Mesodermal cell (in vitro differentiated cells): ENCODE measurements at regions not wholly inside any gene's neighbourhood (a gene's known extent, or its start where the extent isn't known, plus 50 kb on each side); places are given as distances from the start of the nearest gene placed in this dataset.
A peak's percentile ranks its signal among the peaks of the same experiment; 100 is the strongest.
"Not testable (repeated sequence)": the region's sequence is repeated elsewhere in the genome, so short reads cannot be mapped to it uniquely, and the experiment has no call there.

Experiments
- H3K27ac ChIP-seq: 2 replicates; pipeline ENCODE4 v1.7.0; 2013; ENCODE audit warnings: mild to moderate bottlenecking, low read depth, low read length, moderate library complexity; ENCODE audit not compliant: severe bottlenecking
- H3K36me3 ChIP-seq: 2 replicates; pipeline ENCODE4 v1.7.1; 2013; ENCODE audit warnings: mild to moderate bottlenecking, low read length, moderate library complexity; ENCODE audit not compliant: control insufficient read depth, insufficient read depth
- H3K4me1 ChIP-seq: one replicate; pipeline ENCODE4 v1.7.1; 2013; ENCODE audit warnings: mild to moderate bottlenecking, low read length; ENCODE audit not compliant: insufficient read depth, control insufficient read depth, poor library complexity, severe bottlenecking
- H3K4me3 ChIP-seq: 2 replicates; pipeline ENCODE4 v1.7.0; 2013; ENCODE audit warnings: low read length, control low read depth, mild to moderate bottlenecking; ENCODE audit not compliant: insufficient read depth, poor library complexity, severe bottlenecking; ENCODE audit errors: extremely low read depth
- H3K9me3 ChIP-seq: 2 replicates; pipeline ENCODE4 v1.7.1; 2013; ENCODE audit warnings: mild to moderate bottlenecking, low read length, moderate library complexity; ENCODE audit not compliant: control insufficient read depth
- WGBS, 2 experiments: methylation state at CpG; one replicate each; pipeline ENCODE4 v1.1.5; 2013; ENCODE audit warnings: missing lambda C conversion rate in 2 of 2; ENCODE audit not compliant: insufficient coverage in 2 of 2; 5-methylcytosine and 5-hydroxymethylcytosine counted together

- no peaks in the 10 kb centered on the region for H3K4me1 ChIP-seq
- H3K36me3 ChIP-seq = no peaks in the 10 kb centered on the region
- H3K4me3 ChIP-seq = no peak overlapping the region
- no peaks in the 10 kb centered on the region for H3K9me3 ChIP-seq
- H3K27ac ChIP-seq = no peak overlapping the region
These were observed 692.7 kb downstream of the LTN1 start for GRCh38 chr21:28299946-28300345.

GRCh38 chr21:28298251-28298672 is 694.4 kb downstream of the LTN1 start:
- Histone ChIP-seq H3K4me1 (peaks cover 4% of the 10 kb centered on the region), H3K4me3 (no peak overlapping the region), H3K9me3 (no peaks in the 10 kb centered on the region), H3K27ac (no peak overlapping the region), H3K36me3 (no peaks in the 10 kb centered on the region)

GRCh38 chr21:28294051-28294450 is 698.6 kb downstream of the LTN1 start:
- no peaks in the 10 kb centered on the region for H3K36me3 ChIP-seq
- WGBS, 2 experiments = no CpG with 5 or more reads among the region's 1 CpG
- peaks cover 12% of the 10 kb centered on the region for H3K9me3 ChIP-seq
- peaks cover 4% of the 10 kb centered on the region for H3K4me1 ChIP-seq
- no peak overlapping the region for H3K4me3 ChIP-seq
- H3K27ac ChIP-seq = no peak overlapping the region

GRCh38 chr21:28283641-28284490 is 708.8 kb downstream of the LTN1 start:
- Histone ChIP-seq H3K4me3 (no peak overlapping the region), H3K36me3 (no peaks in the 10 kb centered on the region), H3K9me3 (no peaks in the 10 kb centered on the region), H3K27ac (peak overlapping the region; percentile 73), H3K4me1 (peaks cover 13% of the 10 kb centered on the region)
- WGBS, 2 experiments = 63% methylated on average over 1 of the region's 4 CpGs; no CpG with 5 or more reads in 1 of the 2 experiments

- Histone ChIP-seq H3K4me3 (no peak overlapping the region), H3K36me3 (no peaks in the 10 kb centered on the region), H3K4me1 (peaks cover 13% of the 10 kb centered on the region), H3K27ac (no peak overlapping the region), H3K9me3 (no peaks in the 10 kb centered on the region)
- 85 to 96% methylated on average over 2 to 3 of the region's 5 CpGs for WGBS, 2 experiments
These were observed 709.8 kb downstream of the LTN1 start for GRCh38 chr21:28282833-28283232.

- 80% methylated on average over 1 of the region's 3 CpGs; no CpG with 5 or more reads in 1 of the 2 experiments for WGBS, 2 experiments
- H3K27ac ChIP-seq, H3K4me3 ChIP-seq, H3K9me3 ChIP-seq, H3K36me3 ChIP-seq: not testable (repeated sequence)
- H3K4me1 ChIP-seq = peaks cover 13% of the 10 kb centered on the region
These were observed 711.3 kb downstream of the LTN1 start for GRCh38 chr21:28281357-28281756.

GRCh38 chr21:28280611-28281010 is 712.1 kb downstream of the LTN1 start:
- Histone ChIP-seq H3K4me1 (peaks cover 13% of the 10 kb centered on the region), H3K9me3 (no peaks in the 10 kb centered on the region), H3K4me3 (no peak overlapping the region), H3K36me3 (no peaks in the 10 kb centered on the region), H3K27ac (no peak overlapping the region)

GRCh38 chr21:28277324-28277723 is 715.4 kb downstream of the LTN1 start:
- 100% methylated on average over 1 of the region's 1 CpG for WGBS, 2 experiments
- Histone ChIP-seq H3K4me1 (no peaks in the 10 kb centered on the region), H3K9me3 (no peaks in the 10 kb centered on the region), H3K27ac (no peak overlapping the region), H3K4me3 (no peak overlapping the region), H3K36me3 (no peaks in the 10 kb centered on the region)

GRCh38 chr21:28272272-28272992 is 720.2 kb downstream of the LTN1 start:
- H3K4me3 ChIP-seq = no peak overlapping the region
- no peaks in the 10 kb centered on the region for H3K4me1 ChIP-seq
- no peak overlapping the region for H3K27ac ChIP-seq
- 80 to 94% methylated on average over 1 to 2 of the region's 3 CpGs for WGBS, 2 experiments
- H3K9me3 ChIP-seq = no peaks in the 10 kb centered on the region
- H3K36me3 ChIP-seq = no peaks in the 10 kb centered on the region

- H3K4me1 ChIP-seq = no peaks in the 10 kb centered on the region
- no peak overlapping the region for H3K27ac ChIP-seq
- no peaks in the 10 kb centered on the region for H3K9me3 ChIP-seq
- H3K4me3 ChIP-seq = no peak overlapping the region
- no peaks in the 10 kb centered on the region for H3K36me3 ChIP-seq
These were observed 723.5 kb downstream of the LTN1 start for GRCh38 chr21:28269173-28269572.

GRCh38 chr21:28268685-28269084 is 724.0 kb downstream of the LTN1 start:
- WGBS, 2 experiments = no CpG with 5 or more reads among the region's 4 CpGs
- Histone ChIP-seq H3K36me3 (no peaks in the 10 kb centered on the region), H3K4me1 (no peaks in the 10 kb centered on the region), H3K27ac (no peak overlapping the region), H3K9me3 (no peaks in the 10 kb centered on the region), H3K4me3 (no peak overlapping the region)
